Astrocyte (in vitro differentiated cells and primary cell): ENCODE measurements at regions not wholly inside any gene's neighbourhood (a gene's known extent, or its start where the extent isn't known, plus 50 kb on each side); places are given as distances from the start of the nearest gene placed in this dataset.

Experiments
- EZH2 ChIP-seq: IDR thresholded peaks from 2 replicates; pipeline ENCODE4 v1.6.1; 2012; ENCODE audit warnings: mild to moderate bottlenecking, low read length, inconsistent platforms; ENCODE audit not compliant: insufficient read depth
- TF ChIP-seq, protein P1 (sequence below): IDR thresholded peaks from 2 replicates; pipeline ENCODE4 v1.5.1; 2011; ENCODE audit warnings: low read depth, mild to moderate bottlenecking, inconsistent platforms, low read length, moderate library complexity; ENCODE audit not compliant: insufficient read depth

DNA sequence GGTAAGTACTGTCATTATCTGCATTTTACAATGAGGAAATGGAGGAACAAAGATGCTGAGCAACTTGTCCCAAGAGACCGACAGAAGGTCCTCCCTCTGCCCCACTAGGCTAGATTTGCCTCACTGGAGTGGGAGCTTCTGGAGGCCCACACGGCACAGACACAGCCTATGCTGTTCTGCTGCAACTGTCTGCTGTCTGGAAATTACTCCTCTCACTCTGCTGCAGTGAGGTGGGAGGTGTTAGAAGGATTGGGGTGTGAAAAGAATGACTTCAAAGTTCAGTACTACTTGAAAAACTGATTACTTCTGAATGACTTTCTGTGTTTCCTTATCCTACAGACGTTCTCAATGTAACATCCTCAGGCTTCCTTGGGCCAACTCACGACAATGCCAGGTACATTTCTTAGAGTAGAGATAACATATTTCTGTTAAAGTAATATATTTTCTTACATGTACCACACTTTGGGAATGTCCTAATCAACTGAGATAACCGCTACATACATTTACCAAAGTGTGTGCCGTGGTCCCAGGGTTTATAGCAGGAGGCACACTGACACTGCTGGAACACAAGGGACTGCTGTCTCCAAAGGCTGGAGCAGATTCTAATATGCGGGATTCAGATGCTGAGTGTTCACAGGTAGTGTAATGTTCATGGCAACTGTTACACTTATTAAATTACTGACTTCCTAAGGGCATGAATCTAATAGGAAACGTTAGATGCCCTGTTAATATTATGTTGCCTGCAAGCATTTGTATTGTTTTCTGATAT, 53.5 kb upstream of the WASF3 start:
- TF ChIP-seq, protein P1, sequence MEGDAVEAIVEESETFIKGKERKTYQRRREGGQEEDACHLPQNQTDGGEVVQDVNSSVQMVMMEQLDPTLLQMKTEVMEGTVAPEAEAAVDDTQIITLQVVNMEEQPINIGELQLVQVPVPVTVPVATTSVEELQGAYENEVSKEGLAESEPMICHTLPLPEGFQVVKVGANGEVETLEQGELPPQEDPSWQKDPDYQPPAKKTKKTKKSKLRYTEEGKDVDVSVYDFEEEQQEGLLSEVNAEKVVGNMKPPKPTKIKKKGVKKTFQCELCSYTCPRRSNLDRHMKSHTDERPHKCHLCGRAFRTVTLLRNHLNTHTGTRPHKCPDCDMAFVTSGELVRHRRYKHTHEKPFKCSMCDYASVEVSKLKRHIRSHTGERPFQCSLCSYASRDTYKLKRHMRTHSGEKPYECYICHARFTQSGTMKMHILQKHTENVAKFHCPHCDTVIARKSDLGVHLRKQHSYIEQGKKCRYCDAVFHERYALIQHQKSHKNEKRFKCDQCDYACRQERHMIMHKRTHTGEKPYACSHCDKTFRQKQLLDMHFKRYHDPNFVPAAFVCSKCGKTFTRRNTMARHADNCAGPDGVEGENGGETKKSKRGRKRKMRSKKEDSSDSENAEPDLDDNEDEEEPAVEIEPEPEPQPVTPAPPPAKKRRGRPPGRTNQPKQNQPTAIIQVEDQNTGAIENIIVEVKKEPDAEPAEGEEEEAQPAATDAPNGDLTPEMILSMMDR = no peak
- no peak for TF ChIP-seq EZH2
